ENCODE measurements at regions not wholly inside any gene's neighbourhood (a gene's known extent, or its start where the extent isn't known, plus 50 kb on each side); places are given as distances from the start of the nearest gene placed in this dataset.

DNA sequence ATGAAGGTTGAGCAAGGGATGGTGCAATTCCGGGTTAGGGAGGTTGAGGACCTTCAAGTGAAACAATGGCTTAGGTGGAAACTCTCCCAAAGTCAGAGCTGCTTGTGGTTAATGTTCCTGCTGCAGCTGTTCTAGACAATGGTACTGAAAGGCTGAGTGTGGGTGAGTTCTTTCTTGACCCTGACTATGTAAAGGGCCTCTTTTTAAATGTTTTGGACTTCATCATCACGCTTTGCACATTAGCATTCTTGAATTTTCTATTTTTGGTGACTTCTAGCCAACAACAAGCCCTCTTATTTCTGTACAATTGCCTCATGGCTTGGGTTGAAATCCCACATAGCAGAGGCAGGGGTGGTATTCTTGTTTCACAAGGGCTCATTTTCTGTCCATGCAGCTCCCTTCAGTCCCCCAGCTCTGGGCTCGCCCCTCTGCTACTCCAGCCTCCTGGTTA is 136.3 kb upstream of the ANKRD55 start:
- Mint-ChIP-seq H3K9me3 (peaks cover 0 to 12% (median 8%) of the 10 kb centered on the region in 7 donors), H3K27me3 (ENCODE audit: low read depth in 3 of 3) (peaks cover 0 to 3% (median 0%) of the 10 kb centered on the region in 3 donors), H3K4me3 (no peak overlapping the region), H3K36me3 (no peaks in the 10 kb centered on the region), H3K4me1 (no peaks in the 10 kb centered on the region), H3K27ac (no peak overlapping the region)
- H3K36me3 ChIP-seq (replicated peaks in 1 of 2; ENCODE audit: control insufficient read depth in 1 of 2, insufficient read depth in 2 of 2, low read length in 2 of 2): no peaks in the 10 kb centered on the region
- no peak overlapping the region for H3K27ac ChIP-seq (ENCODE audit: low read depth in 1 of 2, low read length in 2 of 2)
- peak overlapping the region; percentile 44 for H2AFZ ChIP-seq (ENCODE audit: insufficient read depth, low read depth, low read length, poor library complexity, severe bottlenecking)
- no peak overlapping the region for H3K4me3 ChIP-seq (replicated peaks in 1 of 3; ENCODE audit: low read depth in 2 of 3, low read length in 3 of 3)
- 88% methylated on average over 1 of the region's 3 CpGs for WGBS (ENCODE audit: insufficient coverage)
- no peaks in the 10 kb centered on the region for H3K27me3 ChIP-seq (ENCODE audit: control insufficient read depth in 2 of 2, insufficient read depth in 2 of 2, low read length in 2 of 2)
- H4K20me1 ChIP-seq (ENCODE audit: insufficient read depth, low read length): no peaks in the 10 kb centered on the region
- TF ChIP-seq, protein P1, sequence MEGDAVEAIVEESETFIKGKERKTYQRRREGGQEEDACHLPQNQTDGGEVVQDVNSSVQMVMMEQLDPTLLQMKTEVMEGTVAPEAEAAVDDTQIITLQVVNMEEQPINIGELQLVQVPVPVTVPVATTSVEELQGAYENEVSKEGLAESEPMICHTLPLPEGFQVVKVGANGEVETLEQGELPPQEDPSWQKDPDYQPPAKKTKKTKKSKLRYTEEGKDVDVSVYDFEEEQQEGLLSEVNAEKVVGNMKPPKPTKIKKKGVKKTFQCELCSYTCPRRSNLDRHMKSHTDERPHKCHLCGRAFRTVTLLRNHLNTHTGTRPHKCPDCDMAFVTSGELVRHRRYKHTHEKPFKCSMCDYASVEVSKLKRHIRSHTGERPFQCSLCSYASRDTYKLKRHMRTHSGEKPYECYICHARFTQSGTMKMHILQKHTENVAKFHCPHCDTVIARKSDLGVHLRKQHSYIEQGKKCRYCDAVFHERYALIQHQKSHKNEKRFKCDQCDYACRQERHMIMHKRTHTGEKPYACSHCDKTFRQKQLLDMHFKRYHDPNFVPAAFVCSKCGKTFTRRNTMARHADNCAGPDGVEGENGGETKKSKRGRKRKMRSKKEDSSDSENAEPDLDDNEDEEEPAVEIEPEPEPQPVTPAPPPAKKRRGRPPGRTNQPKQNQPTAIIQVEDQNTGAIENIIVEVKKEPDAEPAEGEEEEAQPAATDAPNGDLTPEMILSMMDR (IDR thresholded peaks at IDR 0.05): no peak
- DNase-seq: no peak
- H3K4me2 ChIP-seq (replicated peaks; ENCODE audit: extremely low read depth, low read length, poor library complexity, severe bottlenecking): no peak overlapping the region
- no peaks in the 10 kb centered on the region for H3K79me2 ChIP-seq (ENCODE audit: insufficient read depth, low read length)
- intact Hi-C loops (cut with micrococcal nuclease): no loop called here
- H3K9me3 ChIP-seq (replicated peaks in 1 of 2; ENCODE audit: control insufficient read depth in 1 of 2, insufficient read depth in 1 of 2, low read length in 2 of 2): no peaks in the 10 kb centered on the region
- H3K4me1 ChIP-seq (ENCODE audit: control insufficient read depth in 1 of 2, insufficient read depth in 2 of 2, low read length in 2 of 2): no peaks in the 10 kb centered on the region
- no peak overlapping the region for H3K9ac ChIP-seq (ENCODE audit: insufficient read depth, low read length, poor library complexity, severe bottlenecking)

DNA sequence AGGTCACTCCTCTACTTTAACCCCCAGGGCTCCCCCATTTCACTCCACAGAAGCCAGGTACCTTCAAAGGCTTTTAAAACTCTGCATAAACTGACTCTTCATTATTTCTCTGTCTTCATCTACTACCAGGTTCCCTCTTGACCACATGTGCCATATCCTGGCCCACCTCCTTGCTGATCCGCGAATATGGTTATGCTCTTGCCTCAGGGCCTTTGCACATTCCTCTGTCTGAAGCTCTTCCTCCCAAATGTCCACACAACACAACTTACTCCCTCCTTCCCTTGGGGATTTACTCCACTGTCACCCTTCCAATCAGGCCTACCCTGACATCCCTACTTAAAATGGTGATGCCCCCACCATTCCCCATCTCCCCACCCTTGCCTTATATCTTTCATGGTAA is 134.6 kb upstream of the ANKRD55 start:
- no peaks in the 10 kb centered on the region for H3K27me3 ChIP-seq (ENCODE audit: control insufficient read depth in 2 of 2, insufficient read depth in 2 of 2, low read length in 2 of 2)
- H3K79me2 ChIP-seq (ENCODE audit: insufficient read depth, low read length): no peaks in the 10 kb centered on the region
- H3K4me3 ChIP-seq (replicated peaks in 1 of 3; ENCODE audit: low read depth in 2 of 3, low read length in 3 of 3): no peak overlapping the region
- no peak overlapping the region for H3K4me2 ChIP-seq (replicated peaks; ENCODE audit: extremely low read depth, low read length, poor library complexity, severe bottlenecking)
- peaks cover 0 to 12% (median 8%) of the 10 kb centered on the region in 7 donors for H3K9me3 Mint-ChIP-seq
- H3K4me3 Mint-ChIP-seq: no peak overlapping the region
- WGBS (ENCODE audit: insufficient coverage): 94% methylated on average over 2 of the region's 2 CpGs
- no peak overlapping the region for H3K27ac Mint-ChIP-seq
- intact Hi-C loops (cut with micrococcal nuclease): no loop called here
- no peaks in the 10 kb centered on the region for H3K9me3 ChIP-seq (replicated peaks in 1 of 2; ENCODE audit: control insufficient read depth in 1 of 2, insufficient read depth in 1 of 2, low read length in 2 of 2)
- H4K20me1 ChIP-seq (ENCODE audit: insufficient read depth, low read length): no peaks in the 10 kb centered on the region
- H2AFZ ChIP-seq (ENCODE audit: insufficient read depth, low read depth, low read length, poor library complexity, severe bottlenecking): no peak overlapping the region
- H3K4me1 ChIP-seq (ENCODE audit: control insufficient read depth in 1 of 2, insufficient read depth in 2 of 2, low read length in 2 of 2): no peaks in the 10 kb centered on the region
- no peak overlapping the region for H3K9ac ChIP-seq (ENCODE audit: insufficient read depth, low read length, poor library complexity, severe bottlenecking)
- H3K36me3 Mint-ChIP-seq: no peaks in the 10 kb centered on the region
- H3K36me3 ChIP-seq (replicated peaks in 1 of 2; ENCODE audit: control insufficient read depth in 1 of 2, insufficient read depth in 2 of 2, low read length in 2 of 2): no peaks in the 10 kb centered on the region
- H3K27ac ChIP-seq (ENCODE audit: low read depth in 1 of 2, low read length in 2 of 2): no peak overlapping the region
- no peaks in the 10 kb centered on the region for H3K4me1 Mint-ChIP-seq
- TF ChIP-seq, protein P1 (IDR thresholded peaks at IDR 0.05): no peak
- peaks cover 0 to 3% (median 0%) of the 10 kb centered on the region in 3 donors for H3K27me3 Mint-ChIP-seq (ENCODE audit: low read depth in 3 of 3)
- DNase-seq: no peak
